Brain microvascular endothelial cell (primary cell): ENCODE measurements at regions not wholly inside any gene's neighbourhood (a gene's known extent, or its start where the extent isn't known, plus 50 kb on each side); places are given as distances from the start of the nearest gene placed in this dataset.

Experiments
- DNase-seq: peaks from one replicate; pipeline ENCODE4 v3.0.0-alpha.2; 2020
- H3K27ac ChIP-seq: fragments of 250-450 bp; sonication (Bioruptor Pico); 2 replicates; pipeline ENCODE4 v1.5.1; 2020; ENCODE audit warnings: mild to moderate bottlenecking, moderate library complexity
- H3K27me3 ChIP-seq: fragments of 250-450 bp; sonication (Bioruptor Pico); replicated peaks from 2 replicates; pipeline ENCODE4 v1.5.1; 2020; ENCODE audit warnings: mild to moderate bottlenecking
- H3K36me3 ChIP-seq: fragments of 250-450 bp; sonication (Bioruptor Pico); replicated peaks from 2 replicates; pipeline ENCODE4 v1.5.1; 2020; ENCODE audit warnings: mild to moderate bottlenecking
- H3K4me3 ChIP-seq: 2 replicates; pipeline ENCODE4 v1.5.1; 2011; ENCODE audit warnings: low read depth, mild to moderate bottlenecking, control low read depth, low read length, moderate library complexity
- CTCF ChIP-seq: IDR thresholded peaks from 2 replicates; pipeline ENCODE4 v1.5.1; 2011; ENCODE audit warnings: low read depth, mild to moderate bottlenecking, moderate library complexity, low read length, control low read depth, inconsistent platforms; ENCODE audit errors: missing control alignments
- in situ Hi-C: cut with HindIII; loops from 2 replicates; pipeline ENCODE4 v1.10.0; 2017; ENCODE audit warnings: low sequenced_read_pairs, low pct_ligation_motif_present

DNA sequence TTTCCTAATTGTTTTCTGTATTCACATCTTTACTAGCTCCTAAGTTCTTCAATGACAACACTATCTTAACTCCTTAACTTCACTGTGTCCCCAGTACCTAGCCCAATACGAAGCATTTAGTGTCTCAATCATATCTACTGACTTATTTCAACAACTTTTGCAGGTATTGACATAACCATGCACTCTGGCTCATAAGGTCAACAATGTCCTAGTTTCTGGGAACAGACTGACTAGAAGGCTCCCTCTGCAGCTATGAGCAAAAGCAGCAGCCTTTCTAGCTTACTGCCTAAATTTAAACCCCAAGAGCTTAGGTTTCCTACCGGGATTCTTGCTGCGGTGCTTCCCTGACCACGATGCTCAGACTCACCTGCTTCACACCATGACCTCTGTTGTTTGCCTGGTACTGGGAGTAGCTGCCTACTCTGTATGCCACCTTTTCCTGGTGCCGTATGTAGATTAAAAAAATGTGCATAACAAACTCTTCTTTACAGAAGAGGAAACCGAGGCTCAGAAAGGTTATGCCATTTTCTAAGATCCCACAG lies 767.7 kb downstream of the TUSC7 start:
- Histone ChIP-seq H3K36me3 (no peaks in the 10 kb centered on the region), H3K27me3 (no peaks in the 10 kb centered on the region), H3K27ac (no peak overlapping the region), H3K4me3 (no peak overlapping the region)
- in situ Hi-C loops, result no loop called here
- TF ChIP-seq CTCF, result no peak
- DNase-seq, result no peak

DNA sequence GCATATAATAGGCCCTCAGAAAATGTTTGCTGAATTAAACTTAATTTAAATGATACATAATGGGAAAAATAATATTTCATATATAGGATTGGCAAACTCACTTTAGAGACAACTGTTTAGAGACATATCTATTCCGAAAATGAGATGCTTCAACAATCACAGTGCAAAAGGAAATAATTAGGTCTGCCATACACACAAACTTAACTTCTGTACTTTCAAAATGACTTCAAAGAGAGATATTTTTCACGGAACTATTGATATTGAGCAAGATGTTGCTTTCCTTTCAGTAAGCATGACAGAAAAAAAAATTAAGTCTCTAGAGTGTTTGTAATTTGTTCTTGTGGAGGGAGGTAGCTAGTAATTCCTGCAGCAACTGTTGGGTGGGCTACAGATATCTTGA lies 769.5 kb downstream of the TUSC7 start:
- Histone ChIP-seq H3K4me3 (no peak overlapping the region), H3K27ac (no peak overlapping the region), H3K36me3 (no peaks in the 10 kb centered on the region), H3K27me3 (no peaks in the 10 kb centered on the region)
- in situ Hi-C loops, result no loop called here
- TF ChIP-seq CTCF, result no peak
- no peak for DNase-seq

- Histone ChIP-seq H3K27ac (no peak overlapping the region), H3K27me3 (no peaks in the 10 kb centered on the region), H3K4me3 (no peak overlapping the region), H3K36me3 (no peaks in the 10 kb centered on the region)
- in situ Hi-C loops, result no loop called here
- no peak for DNase-seq
- TF ChIP-seq CTCF, result no peak
Observed at GRCh38 chr3:117480525-117480924, 770.9 kb downstream of the TUSC7 start.

GRCh38 chr3:117480972-117481371 lies 771.4 kb downstream of the TUSC7 start:
- Histone ChIP-seq H3K27ac (no peak overlapping the region), H3K27me3 (no peaks in the 10 kb centered on the region), H3K36me3 (no peaks in the 10 kb centered on the region), H3K4me3 (no peak overlapping the region)
- DNase-seq, result no peak
- TF ChIP-seq CTCF, result no peak
- in situ Hi-C loops, result no loop called here

GRCh38 chr3:117483839-117484238 lies 774.3 kb downstream of the TUSC7 start:
- no peak for DNase-seq
- in situ Hi-C loops, result no loop called here
- H3K36me3 ChIP-seq, result no peaks in the 10 kb centered on the region
- H3K27me3 ChIP-seq, result no peaks in the 10 kb centered on the region
- TF ChIP-seq CTCF, result no peak
- H3K4me3 ChIP-seq, result no peak overlapping the region
- no peak overlapping the region for H3K27ac ChIP-seq

DNA sequence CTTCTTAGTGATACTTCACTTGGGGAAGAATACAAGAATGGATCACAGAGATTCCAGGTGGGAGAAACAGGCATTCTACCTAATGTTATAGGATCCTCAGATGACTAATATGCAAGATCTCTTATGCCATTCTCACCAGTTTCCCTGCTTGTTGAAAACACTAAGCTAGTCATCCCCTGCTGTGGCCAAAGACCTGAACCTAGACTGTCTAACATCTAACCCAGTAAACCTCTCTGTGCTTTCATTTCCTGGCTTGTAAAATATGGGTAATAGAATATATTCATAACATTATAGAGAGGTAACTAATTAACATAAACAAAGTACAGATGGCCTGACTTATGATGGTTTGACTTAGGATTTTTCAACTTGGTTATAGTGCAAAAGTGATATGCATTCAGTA lies 776.3 kb downstream of the TUSC7 start:
- H3K27ac ChIP-seq, result no peak overlapping the region
- TF ChIP-seq CTCF, result no peak
- H3K36me3 ChIP-seq, result no peaks in the 10 kb centered on the region
- H3K4me3 ChIP-seq, result no peak overlapping the region
- DNase-seq, result no peak
- no peaks in the 10 kb centered on the region for H3K27me3 ChIP-seq
- in situ Hi-C loops, result no loop called here
